ENCODE measurements at regions not wholly inside any gene's neighbourhood (a gene's known extent, or its start where the extent isn't known, plus 50 kb on each side); places are given as distances from the start of the nearest gene placed in this dataset.

- no peak for DNase-seq
- no peaks in the 10 kb centered on the region for H3K36me3 ChIP-seq
- intact Hi-C loops (cut with DNase I) = no loop called here
- WGBS, 3 donors = 7 to 15% (median 8%) methylated on average over 3 of the region's 3 CpGs
- peaks cover 3% of the 10 kb centered on the region for H3K4me1 ChIP-seq (ENCODE audit: insufficient read depth)
- H3K9me3 ChIP-seq = no peaks in the 10 kb centered on the region
- peak overlapping the region in 1 of 2 donors; percentile 45 for H3K27ac ChIP-seq
- no peaks in the 10 kb centered on the region for H3K27me3 ChIP-seq
- H3K4me3 ChIP-seq = no peak overlapping the region
- TF ChIP-seq, protein P1, sequence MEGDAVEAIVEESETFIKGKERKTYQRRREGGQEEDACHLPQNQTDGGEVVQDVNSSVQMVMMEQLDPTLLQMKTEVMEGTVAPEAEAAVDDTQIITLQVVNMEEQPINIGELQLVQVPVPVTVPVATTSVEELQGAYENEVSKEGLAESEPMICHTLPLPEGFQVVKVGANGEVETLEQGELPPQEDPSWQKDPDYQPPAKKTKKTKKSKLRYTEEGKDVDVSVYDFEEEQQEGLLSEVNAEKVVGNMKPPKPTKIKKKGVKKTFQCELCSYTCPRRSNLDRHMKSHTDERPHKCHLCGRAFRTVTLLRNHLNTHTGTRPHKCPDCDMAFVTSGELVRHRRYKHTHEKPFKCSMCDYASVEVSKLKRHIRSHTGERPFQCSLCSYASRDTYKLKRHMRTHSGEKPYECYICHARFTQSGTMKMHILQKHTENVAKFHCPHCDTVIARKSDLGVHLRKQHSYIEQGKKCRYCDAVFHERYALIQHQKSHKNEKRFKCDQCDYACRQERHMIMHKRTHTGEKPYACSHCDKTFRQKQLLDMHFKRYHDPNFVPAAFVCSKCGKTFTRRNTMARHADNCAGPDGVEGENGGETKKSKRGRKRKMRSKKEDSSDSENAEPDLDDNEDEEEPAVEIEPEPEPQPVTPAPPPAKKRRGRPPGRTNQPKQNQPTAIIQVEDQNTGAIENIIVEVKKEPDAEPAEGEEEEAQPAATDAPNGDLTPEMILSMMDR (IDR thresholded peaks at IDR 0.05) = no peak
- TF ChIP-seq POLR2A (IDR thresholded peaks at IDR 0.05) = no peak
- no peak for TF ChIP-seq EP300 (IDR thresholded peaks at IDR 0.05)
Measured at GRCh38 chr21:28110716-28111115, 882.0 kb downstream of the LTN1 start.

DNA sequence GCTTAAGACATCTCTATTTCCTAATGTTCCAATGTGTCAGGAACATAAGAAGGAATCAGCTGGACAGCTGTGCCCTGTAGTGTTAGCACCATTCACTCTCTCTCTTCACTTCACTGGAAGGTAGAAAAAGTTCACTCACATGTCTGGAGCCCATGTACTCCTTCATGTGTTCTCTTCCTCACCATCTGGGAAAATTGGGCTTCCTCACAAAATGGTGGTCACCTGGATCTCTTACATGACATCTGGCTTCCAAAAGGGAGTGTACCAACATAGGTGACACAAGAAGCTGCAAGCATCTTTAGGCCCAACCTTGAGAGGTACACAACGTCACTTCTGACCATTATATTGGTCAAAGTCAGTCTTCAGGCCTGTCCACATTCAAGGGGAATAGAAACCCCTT lies 882.6 kb downstream of the LTN1 start:
- no peaks in the 10 kb centered on the region for H3K9me3 ChIP-seq
- H3K27me3 ChIP-seq = no peaks in the 10 kb centered on the region
- intact Hi-C loops (cut with DNase I) = no loop called here
- DNase-seq = no peak
- 82 to 100% (median 94%) methylated on average over 1 of the region's 1 CpG for WGBS, 3 donors
- H3K36me3 ChIP-seq = no peaks in the 10 kb centered on the region
- peaks cover 3% of the 10 kb centered on the region for H3K4me1 ChIP-seq (ENCODE audit: insufficient read depth)
- no peak overlapping the region for H3K4me3 ChIP-seq
- peak overlapping the region in 1 of 2 donors; percentile 45 for H3K27ac ChIP-seq
- TF ChIP-seq, protein P1 (IDR thresholded peaks at IDR 0.05) = no peak
- TF ChIP-seq POLR2A (IDR thresholded peaks at IDR 0.05) (no peak), EP300 (IDR thresholded peaks at IDR 0.05) (no peak)

DNA sequence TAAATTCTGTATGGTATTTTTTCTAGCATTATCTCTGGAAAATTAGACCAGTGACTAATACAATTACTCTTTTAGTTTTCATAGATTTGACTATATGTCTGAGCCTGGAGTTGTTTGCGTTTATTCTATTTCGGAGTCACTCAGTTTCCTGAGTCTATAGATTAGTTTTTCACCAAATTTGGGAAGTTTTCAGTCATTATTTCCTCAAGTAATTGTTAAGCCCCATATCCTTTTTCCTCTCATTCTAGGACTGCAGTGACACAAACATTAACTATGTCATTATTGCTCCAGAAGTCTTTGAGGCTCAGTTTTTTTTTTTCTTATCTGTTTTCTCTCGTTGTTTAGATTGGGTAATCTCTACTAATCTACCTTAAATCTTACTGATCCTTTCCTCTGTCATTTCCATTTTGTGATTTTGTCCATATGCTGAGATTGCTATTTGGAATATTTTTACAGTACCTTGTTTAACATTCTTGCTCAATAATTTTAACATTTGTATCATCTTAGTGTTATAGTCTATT lies 886.2 kb downstream of the LTN1 start:
- H3K27me3 ChIP-seq = no peaks in the 10 kb centered on the region
- no peak for DNase-seq
- TF ChIP-seq, protein P1 (IDR thresholded peaks at IDR 0.05) = no peak
- no peak for TF ChIP-seq EP300 (IDR thresholded peaks at IDR 0.05)
- no peak for TF ChIP-seq POLR2A (IDR thresholded peaks at IDR 0.05)
- H3K4me1 ChIP-seq (ENCODE audit: insufficient read depth) = peaks cover 3% of the 10 kb centered on the region
- 81 to 89% (median 86%) methylated on average over 3 of the region's 3 CpGs for WGBS, 3 donors
- H3K36me3 ChIP-seq = no peaks in the 10 kb centered on the region
- no peaks in the 10 kb centered on the region for H3K9me3 ChIP-seq
- intact Hi-C loops (cut with DNase I) = no loop called here
- no peak overlapping the region for H3K27ac ChIP-seq
- no peak overlapping the region for H3K4me3 ChIP-seq

DNA sequence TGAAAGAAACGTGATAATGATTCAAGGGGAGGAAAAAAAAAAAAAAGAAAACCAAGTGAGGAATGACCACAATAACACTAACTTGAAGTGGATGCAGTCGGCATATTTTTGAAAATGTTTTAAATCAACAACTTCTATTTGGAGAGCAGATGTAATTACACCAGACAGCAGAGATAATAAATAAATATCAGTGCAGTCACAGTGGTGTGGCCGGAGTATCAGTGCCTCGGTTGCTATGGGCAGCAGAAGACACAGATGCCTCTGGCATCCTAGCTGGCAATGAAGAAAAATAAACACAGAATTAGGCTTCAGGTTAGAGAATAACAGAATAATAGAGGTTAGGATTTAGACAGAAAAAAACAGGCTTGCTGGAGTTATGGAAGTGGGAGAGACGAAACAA lies 888.3 kb downstream of the LTN1 start:
- H3K27ac ChIP-seq = no peak overlapping the region

More for the DNA sequence above, 888.3 kb downstream of the LTN1 start:
- H3K4me3 ChIP-seq = no peak overlapping the region
- TF ChIP-seq EP300 (IDR thresholded peaks at IDR 0.05) = no peak
- TF ChIP-seq POLR2A (IDR thresholded peaks at IDR 0.05) = no peak
- TF ChIP-seq, protein P1 (IDR thresholded peaks at IDR 0.05) = no peak
- no peaks in the 10 kb centered on the region for H3K4me1 ChIP-seq (ENCODE audit: insufficient read depth)
- H3K27me3 ChIP-seq = no peaks in the 10 kb centered on the region
- WGBS, 3 donors = 21 to 42% (median 31%) methylated on average over 5 of the region's 5 CpGs
- no peaks in the 10 kb centered on the region for H3K36me3 ChIP-seq
- no peak for DNase-seq
- H3K9me3 ChIP-seq = no peaks in the 10 kb centered on the region
- intact Hi-C loops (cut with DNase I) = no loop called here
